Stimulated activated effector memory CD8-positive, alpha-beta T cell treated with anti-CD3 and anti-CD28 coated beads, Interleukin-12 subunit alpha, Interleukin-12 subunit beta, amount 100 ng/mL, for 72 hours (primary cell): ENCODE measurements at regions not wholly inside any gene's neighbourhood (a gene's known extent, or its start where the extent isn't known, plus 50 kb on each side); places are given as distances from the start of the nearest gene placed in this dataset.

Source experiments
- ATAC-seq: fragments of 150-1000 bp; cut with Tn5 transposase; 2 replicates; pipeline ENCODE4 v1.10.0; 2021
- DNase-seq, 2 donors: peaks; one replicate each; pipeline ENCODE4 v3.0.0; 2021 to 2022; ENCODE audit warnings: low spot score in 2 of 2
- H3K27ac Mint-ChIP-seq: one replicate; pipeline ENCODE4 v1.8.0; 2022; ENCODE audit warnings: mild to moderate bottlenecking, mixed read lengths
- H3K36me3 Mint-ChIP-seq: one replicate; pipeline ENCODE4 v1.8.0; 2022; ENCODE audit warnings: mild to moderate bottlenecking, mixed read lengths
- H3K4me1 Mint-ChIP-seq: one replicate; pipeline ENCODE4 v1.8.0; 2022; ENCODE audit warnings: mixed read lengths
- H3K4me3 Mint-ChIP-seq: one replicate; pipeline ENCODE4 v1.8.0; 2022; ENCODE audit warnings: mild to moderate bottlenecking, mixed read lengths
- H3K9me3 Mint-ChIP-seq: one replicate; pipeline ENCODE4 v1.8.0; 2022; ENCODE audit warnings: mixed read lengths

DNA sequence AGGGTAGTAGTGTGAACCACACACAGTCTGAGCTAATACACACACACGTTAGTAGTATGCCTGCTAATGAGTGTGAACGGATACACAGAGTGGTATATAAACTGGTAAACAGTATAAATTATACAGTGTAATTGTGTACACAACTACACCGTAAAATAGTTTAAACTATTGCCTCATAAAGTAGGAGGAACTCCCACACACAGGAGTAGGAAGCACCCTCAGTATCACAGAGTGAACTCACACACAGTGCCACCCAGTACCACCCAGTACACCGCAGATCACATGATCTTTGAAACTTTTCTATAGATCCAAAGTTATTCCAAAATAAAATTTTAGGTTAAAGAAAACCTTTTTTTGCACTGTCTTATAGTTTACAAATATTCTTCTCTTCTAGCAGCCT, 275.1 kb downstream of the ADGRA3 start:
- ATAC-seq (no peak), DNase-seq (no peak)
- no peak overlapping the region for H3K4me3 Mint-ChIP-seq
- no peaks in the 10 kb centered on the region for H3K36me3 Mint-ChIP-seq
- no peaks in the 10 kb centered on the region for H3K4me1 Mint-ChIP-seq
- H3K27ac Mint-ChIP-seq, result no peak overlapping the region
- H3K9me3 Mint-ChIP-seq, result peaks cover 18% of the 10 kb centered on the region

DNA sequence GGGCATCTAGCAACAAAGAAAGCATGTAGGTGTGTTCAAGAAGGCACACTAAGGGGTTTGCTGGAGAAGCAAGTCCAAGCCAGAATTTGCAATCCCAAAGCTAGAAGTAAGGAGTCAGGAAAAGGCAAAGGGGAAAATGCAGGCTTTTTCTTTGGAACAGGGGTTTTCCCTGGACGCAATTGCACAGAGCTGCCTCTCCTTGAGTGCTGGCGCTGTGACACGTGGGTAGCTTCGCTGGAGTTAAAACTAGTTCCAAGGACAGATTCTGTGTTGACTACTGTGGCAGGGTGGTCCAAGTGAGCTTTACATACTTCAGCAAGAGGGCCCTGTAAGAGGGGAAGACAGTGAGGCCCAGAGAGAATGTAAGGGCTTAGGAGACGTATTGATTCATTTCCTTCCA, 277.1 kb downstream of the ADGRA3 start:
- Mint-ChIP-seq H3K4me1 (no peaks in the 10 kb centered on the region), H3K36me3 (no peaks in the 10 kb centered on the region), H3K27ac (no peak overlapping the region), H3K9me3 (peaks cover 17% of the 10 kb centered on the region), H3K4me3 (no peak overlapping the region)
- ATAC-seq (no peak), DNase-seq (no peak)

DNA sequence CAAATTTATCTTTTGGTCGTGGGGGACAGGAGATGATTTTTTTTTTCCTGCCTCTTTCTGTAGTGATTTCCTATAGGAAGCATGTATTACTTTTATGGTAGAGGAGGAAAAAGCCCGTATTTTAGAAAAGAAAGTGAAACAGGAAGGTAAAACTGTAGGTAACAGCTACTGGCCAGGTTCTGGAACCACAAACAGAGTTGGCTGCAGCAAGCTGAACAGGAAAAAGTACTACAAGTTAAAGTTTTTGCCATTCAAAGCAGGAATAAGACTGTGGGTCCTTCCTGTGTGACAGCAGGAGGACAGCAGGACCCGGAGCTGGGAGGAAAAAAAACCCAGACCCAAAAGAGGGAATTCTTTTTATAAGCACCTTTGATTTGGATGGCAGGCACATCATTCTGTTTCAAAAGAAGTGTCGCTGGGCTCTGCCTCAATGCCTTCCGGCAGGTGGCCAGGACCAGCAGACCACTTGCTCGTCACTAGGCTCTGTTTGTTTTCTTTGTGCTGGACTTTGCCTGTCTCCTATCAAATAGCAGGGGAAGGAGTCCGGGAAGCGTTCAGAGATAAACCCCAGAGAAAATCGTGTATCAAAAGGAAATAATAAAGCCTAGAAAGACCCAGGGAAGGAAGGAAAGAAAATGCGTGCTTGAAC, 277.9 kb downstream of the ADGRA3 start:
- Mint-ChIP-seq H3K27ac (no peak overlapping the region), H3K4me1 (no peaks in the 10 kb centered on the region), H3K9me3 (peaks cover 13% of the 10 kb centered on the region), H3K36me3 (no peaks in the 10 kb centered on the region), H3K4me3 (no peak overlapping the region)
- ATAC-seq (no peak), DNase-seq (no peak)

DNA sequence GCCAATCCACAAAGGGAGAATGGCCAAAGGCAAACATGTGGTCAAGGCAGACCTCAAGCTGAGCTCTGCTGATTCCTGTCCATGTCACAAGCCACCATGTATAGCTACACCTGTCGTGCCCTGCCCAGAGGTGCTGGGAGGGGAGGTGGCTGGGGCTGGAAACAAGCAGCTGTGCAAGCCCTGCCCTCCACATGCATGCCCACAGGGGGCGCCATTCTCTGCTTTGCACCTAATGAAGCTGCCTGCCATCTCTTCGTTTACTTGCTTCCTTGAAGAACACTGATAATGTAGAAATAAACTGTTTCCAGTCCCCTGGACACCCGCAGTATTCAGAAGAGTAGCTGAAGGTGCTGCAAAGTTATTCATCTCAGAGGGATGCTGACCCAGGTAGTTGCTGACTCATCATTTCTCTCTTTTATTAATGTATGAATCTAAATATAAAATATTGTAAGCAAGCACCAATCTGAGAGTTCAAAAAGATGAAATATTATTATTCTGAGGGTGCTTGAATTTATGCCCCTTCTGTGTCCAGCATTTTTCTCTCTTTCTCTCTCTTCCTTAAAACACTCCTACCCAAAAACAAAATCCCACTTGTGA, 278.6 kb downstream of the ADGRA3 start:
- no peak overlapping the region for H3K4me3 Mint-ChIP-seq
- H3K4me1 Mint-ChIP-seq, result no peaks in the 10 kb centered on the region
- DNase-seq (peak in 1 of 2 donors; percentile 49), ATAC-seq (no peak)
- H3K9me3 Mint-ChIP-seq, result peaks cover 13% of the 10 kb centered on the region
- no peaks in the 10 kb centered on the region for H3K36me3 Mint-ChIP-seq
- no peak overlapping the region for H3K27ac Mint-ChIP-seq

DNA sequence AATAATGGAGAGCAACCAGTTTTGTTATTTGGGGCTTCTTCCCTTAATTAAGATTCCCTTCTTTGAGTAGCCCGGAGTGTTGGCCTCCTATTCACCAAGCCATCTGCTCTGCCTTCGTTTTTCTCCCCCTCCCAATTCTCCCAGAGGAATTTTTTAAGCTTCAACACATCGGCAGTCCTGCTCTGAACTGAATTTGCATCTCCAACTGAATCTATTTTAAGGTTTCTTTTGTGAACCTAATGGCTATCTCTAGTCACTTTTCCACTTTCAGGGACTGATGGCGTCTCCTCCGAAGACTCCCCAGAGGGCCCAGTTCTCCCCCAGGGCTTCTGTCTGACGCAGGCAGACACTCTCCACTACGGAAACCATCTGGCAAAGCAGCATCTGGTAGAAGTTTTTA, 280.2 kb downstream of the ADGRA3 start:
- no peak overlapping the region for H3K27ac Mint-ChIP-seq
- no peak overlapping the region for H3K4me3 Mint-ChIP-seq
- H3K4me1 Mint-ChIP-seq, result no peaks in the 10 kb centered on the region
- DNase-seq (no peak), ATAC-seq (no peak)
- no peaks in the 10 kb centered on the region for H3K36me3 Mint-ChIP-seq
- peaks cover 20% of the 10 kb centered on the region for H3K9me3 Mint-ChIP-seq

DNA sequence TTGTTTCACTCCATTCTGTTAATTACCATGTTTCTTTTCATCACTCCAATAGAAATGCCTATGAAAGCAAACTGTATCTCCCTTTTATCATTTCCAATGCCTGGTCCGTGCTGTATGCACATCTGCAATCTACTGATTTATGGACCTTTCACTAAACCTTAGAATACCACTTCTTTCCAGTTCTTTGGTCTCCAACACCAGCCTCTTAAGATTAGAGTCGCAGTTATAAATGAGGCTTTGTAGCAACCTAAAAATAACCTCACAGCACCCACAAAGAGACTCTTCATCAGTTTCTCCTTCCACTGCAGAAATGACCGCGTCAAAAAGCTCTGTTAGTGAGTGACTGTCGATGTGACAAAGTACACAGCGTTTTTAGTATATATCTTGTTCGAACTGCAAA, 282.6 kb downstream of the ADGRA3 start:
- H3K9me3 Mint-ChIP-seq, result peaks cover 18% of the 10 kb centered on the region
- DNase-seq (no peak), ATAC-seq (no peak)
- no peaks in the 10 kb centered on the region for H3K36me3 Mint-ChIP-seq
- H3K4me1 Mint-ChIP-seq, result no peaks in the 10 kb centered on the region
- H3K27ac Mint-ChIP-seq, result no peak overlapping the region
- no peak overlapping the region for H3K4me3 Mint-ChIP-seq

DNA sequence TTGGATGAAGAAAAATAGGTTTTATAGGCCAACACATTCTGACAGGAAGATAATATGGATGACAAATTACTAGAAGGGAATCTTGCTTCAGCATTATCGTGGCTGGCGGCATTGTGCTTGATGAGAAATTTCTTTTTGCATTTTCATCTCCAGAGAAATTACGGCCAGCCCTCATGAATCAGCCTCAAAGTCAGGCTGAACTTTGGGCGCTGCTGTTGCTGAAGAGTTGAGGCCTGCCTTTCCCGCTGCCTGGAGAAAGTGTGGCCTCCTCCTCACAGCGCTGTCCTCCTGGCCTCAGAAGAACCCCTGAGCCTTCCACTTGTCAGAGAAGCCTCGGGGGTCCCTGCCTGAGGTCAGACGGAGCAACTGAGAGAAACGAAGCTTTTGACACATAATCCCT, 272.4 kb upstream of the KCNIP4 start:
- Mint-ChIP-seq H3K27ac (no peak overlapping the region), H3K36me3 (no peaks in the 10 kb centered on the region), H3K4me1 (no peaks in the 10 kb centered on the region), H3K9me3 (peaks cover 19% of the 10 kb centered on the region), H3K4me3 (no peak overlapping the region)
- ATAC-seq (no peak), DNase-seq (no peak)

DNA sequence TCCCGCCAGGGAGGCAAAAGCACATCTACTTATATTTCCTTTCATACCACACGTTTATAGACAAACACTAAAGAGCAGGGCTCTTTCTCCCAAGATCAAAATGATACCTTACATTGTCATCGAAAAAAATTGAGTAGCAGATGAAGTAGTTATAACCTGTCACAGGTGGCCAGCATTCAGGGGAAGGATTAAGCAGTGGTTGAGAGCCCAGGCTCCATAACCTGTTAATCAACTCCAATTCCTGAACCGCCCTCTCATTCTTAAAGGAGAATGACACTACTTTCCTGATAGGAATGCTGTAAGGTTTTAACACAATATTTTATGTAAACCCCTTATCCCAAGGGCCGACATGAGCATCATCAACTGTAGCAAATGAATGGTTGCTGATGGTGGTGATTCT, 268.9 kb upstream of the KCNIP4 start:
- H3K9me3 Mint-ChIP-seq, result peaks cover 21% of the 10 kb centered on the region
- no peaks in the 10 kb centered on the region for H3K4me1 Mint-ChIP-seq
- no peak for DNase-seq
- no peaks in the 10 kb centered on the region for H3K36me3 Mint-ChIP-seq
- no peak overlapping the region for H3K27ac Mint-ChIP-seq
- no peak for ATAC-seq
- H3K4me3 Mint-ChIP-seq, result no peak overlapping the region

DNA sequence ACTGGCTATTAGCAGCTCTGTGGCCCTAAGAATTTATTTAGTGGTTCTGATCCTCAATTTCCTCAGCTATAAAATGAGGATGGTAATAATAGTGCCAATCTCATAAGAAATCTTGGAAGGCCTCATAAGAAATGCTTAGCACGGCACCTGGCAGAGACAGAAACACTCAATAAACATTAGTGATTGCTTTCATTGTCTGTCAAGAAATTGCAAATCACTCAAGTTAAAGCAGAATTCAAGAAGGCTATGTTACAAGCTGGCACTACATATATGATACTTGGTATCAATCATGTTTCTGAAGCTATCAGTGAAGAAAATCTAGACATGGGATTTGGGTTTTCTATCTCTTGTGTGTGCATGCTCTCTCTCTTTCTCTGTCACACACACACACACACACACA, 267.7 kb upstream of the KCNIP4 start:
- Mint-ChIP-seq H3K27ac (no peak overlapping the region), H3K36me3 (no peaks in the 10 kb centered on the region), H3K4me1 (no peaks in the 10 kb centered on the region), H3K9me3 (peaks cover 26% of the 10 kb centered on the region), H3K4me3 (no peak overlapping the region)
- DNase-seq, result no peak
- ATAC-seq, result no peak

DNA sequence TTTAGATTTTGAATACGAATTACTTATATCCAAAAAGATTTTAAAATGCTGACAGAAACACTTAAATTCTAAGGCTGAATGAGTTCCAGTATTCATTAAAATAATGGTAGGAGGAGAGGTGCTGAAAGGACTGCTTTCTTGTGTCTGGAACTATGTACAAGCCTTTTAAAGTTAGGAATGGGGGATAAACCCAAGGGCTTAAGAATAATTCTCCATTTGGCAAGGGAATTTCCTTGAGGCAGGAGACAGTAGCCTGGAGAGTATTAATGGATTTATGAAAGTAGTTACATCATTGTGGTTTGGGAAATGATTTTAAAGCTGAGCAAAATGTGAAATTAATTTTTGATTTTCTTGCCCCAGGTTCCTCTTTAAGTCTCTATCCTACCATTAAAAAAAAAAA, 266.5 kb upstream of the KCNIP4 start:
- Mint-ChIP-seq H3K9me3 (peaks cover 27% of the 10 kb centered on the region), H3K36me3 (no peaks in the 10 kb centered on the region), H3K4me3 (no peak overlapping the region), H3K4me1 (no peaks in the 10 kb centered on the region), H3K27ac (no peak overlapping the region)
- no peak for DNase-seq
- ATAC-seq, result no peak

DNA sequence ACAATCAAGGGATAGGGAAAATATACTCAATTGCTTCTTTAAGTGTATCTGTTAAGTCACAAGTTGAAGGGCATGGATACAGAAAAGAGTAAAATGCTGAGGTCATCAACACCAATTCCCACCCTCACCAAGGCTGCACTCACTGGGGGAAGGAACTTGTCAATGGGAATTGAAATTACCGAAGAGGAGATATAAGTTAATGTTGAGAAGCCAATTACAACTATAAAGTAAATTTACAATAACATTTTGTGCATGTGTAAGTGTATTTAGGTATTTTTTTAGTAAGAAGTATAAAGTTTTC, 255.1 kb upstream of the KCNIP4 start:
- H3K9me3 Mint-ChIP-seq, result peaks cover 7% of the 10 kb centered on the region
- DNase-seq (no peak), ATAC-seq (no peak)
- H3K27ac Mint-ChIP-seq, result no peak overlapping the region
- H3K36me3 Mint-ChIP-seq, result no peaks in the 10 kb centered on the region
- H3K4me1 Mint-ChIP-seq, result no peaks in the 10 kb centered on the region
- no peak overlapping the region for H3K4me3 Mint-ChIP-seq

DNA sequence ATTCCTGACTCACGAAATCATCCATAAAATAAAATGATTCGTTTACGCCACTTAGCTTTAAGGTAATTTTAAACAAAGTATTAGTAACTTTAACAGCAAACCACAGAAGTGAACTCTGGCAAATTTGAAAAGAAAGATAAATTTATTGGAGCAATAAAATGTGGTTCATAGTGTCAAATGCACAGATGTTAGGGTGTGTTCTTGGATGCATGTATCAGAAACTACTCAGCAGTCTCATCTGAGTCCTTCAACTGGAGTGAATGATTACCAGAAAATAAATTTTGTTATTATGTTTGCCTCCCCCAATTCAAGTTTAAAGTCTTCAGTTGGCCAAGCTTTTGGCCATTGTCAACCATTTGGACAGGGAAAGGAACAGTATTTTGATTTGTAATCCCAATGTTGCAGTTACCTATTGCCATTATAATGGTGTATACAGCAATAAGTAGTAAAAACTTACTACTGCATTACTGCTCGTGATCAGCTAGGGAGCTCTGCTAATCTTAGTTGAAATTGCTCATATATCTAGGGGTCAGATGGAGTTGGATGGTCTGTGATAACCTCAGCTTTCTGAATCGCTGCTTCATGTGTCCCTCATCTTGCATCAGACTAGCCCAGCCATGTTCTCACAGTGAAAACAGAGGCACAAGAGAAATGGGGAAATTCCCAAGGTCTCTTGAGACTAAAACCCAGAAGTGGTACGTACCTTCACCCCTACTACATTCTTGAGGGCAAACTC, 254.6 kb upstream of the KCNIP4 start:
- Mint-ChIP-seq H3K4me1 (no peaks in the 10 kb centered on the region), H3K27ac (no peak overlapping the region), H3K36me3 (no peaks in the 10 kb centered on the region), H3K4me3 (no peak overlapping the region), H3K9me3 (peaks cover 7% of the 10 kb centered on the region)
- ATAC-seq, result no peak
- no peak for DNase-seq

DNA sequence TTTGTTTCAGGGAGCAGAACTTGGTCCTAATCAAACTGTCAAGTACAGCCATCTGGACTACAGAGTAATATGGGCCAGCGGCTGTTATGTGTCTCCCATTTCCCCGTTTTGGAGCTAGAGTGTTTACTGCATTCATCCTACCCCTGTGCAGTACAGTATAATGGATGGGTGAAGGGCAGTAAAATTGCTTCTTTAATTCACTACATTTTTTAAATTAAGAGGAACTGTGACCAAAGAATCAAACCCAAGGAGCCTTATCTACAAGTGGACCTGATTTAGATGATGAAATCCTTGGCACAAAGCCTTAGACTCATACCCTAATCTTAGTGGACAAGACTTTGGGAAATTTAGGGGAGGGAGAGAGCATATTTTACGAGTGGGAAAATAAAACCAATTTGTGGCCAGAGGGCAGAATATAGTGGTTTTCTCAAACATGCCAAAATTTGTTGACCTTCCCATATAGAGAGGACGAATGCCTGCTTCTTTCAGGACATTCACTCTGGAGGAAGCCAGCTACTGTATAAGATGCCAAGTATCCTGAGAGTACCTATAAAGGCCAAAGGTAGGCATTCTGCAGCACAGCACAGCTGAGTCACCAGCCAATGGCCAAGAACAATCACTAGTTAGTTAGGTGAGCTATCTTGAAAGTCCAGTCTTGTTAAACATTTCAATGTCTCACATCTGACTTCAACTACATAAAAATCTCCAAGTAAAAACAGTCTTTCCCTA, 253.8 kb upstream of the KCNIP4 start:
- Mint-ChIP-seq H3K9me3 (peaks cover 7% of the 10 kb centered on the region), H3K4me1 (no peaks in the 10 kb centered on the region), H3K27ac (no peak overlapping the region), H3K36me3 (no peaks in the 10 kb centered on the region), H3K4me3 (no peak overlapping the region)
- ATAC-seq (no peak), DNase-seq (no peak)

DNA sequence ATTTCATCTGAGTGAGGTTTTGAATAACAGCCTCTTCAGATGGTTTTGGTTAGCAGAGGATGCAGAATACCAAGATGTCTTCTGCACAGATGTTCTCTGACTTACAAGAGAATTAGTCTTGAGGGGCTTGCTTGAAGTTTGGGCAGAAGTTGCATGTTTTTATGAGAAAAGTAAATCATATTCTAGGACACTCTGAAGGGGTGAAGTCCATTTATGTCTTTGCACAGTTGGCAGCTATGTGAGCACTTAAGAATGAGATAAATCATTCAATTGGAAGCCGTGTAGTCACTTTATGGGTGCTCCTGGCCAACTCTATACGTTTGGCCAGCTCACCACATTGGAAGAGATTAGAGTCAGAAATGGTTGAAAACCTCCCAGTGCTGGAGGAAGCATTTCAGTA, 252.7 kb upstream of the KCNIP4 start:
- Mint-ChIP-seq H3K27ac (no peak overlapping the region), H3K9me3 (peaks cover 7% of the 10 kb centered on the region), H3K36me3 (no peaks in the 10 kb centered on the region), H3K4me1 (no peaks in the 10 kb centered on the region), H3K4me3 (no peak overlapping the region)
- DNase-seq, result no peak
- ATAC-seq, result no peak

DNA sequence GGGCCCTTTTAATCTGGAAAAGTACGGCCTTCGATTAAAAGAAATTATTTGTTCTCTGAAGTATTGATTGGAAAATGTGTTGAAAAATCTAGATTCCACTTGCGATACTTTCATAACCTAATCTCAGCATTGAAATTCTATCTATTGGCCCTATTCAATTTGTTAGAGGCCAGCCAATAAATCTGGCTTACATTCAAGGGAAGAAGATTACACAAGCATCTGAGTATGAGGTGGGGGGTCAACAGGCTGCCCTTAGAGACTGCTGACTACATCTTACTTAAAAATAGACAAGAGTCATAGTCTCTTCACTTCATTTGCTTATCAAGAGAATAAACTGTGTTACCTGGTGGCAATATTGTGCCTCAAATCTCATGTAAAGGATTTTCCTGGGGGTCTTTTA, 248.0 kb upstream of the KCNIP4 start:
- Mint-ChIP-seq H3K27ac (no peak overlapping the region), H3K36me3 (no peaks in the 10 kb centered on the region), H3K4me3 (no peak overlapping the region), H3K9me3 (peaks cover 9% of the 10 kb centered on the region), H3K4me1 (no peaks in the 10 kb centered on the region)
- DNase-seq (no peak), ATAC-seq (no peak)

DNA sequence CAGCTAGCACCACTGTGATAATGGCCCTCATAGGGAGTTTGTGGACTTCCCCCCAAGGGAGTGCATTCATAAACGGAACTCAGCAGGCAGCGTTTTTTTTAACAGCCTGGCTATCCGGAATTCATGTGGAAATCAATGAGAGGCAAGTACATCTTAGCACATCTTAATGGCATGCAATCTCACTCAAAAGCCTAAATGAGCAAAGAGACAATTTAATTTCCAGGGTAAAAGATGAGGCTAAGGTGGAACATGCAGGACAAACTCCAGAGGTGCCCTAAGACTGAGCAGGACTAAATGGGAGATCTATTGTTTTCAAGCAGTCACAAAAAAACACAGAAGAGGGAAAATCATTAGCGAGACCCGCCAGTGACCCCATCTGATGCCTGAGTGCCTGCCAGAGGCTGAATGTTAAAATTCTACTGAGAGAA, 243.5 kb upstream of the KCNIP4 start:
- H3K4me3 Mint-ChIP-seq, result no peak overlapping the region
- DNase-seq, result no peak
- peaks cover 10% of the 10 kb centered on the region for H3K9me3 Mint-ChIP-seq

More for the DNA sequence above, 243.5 kb upstream of the KCNIP4 start:
- no peak overlapping the region for H3K27ac Mint-ChIP-seq
- ATAC-seq, result no peak
- no peaks in the 10 kb centered on the region for H3K36me3 Mint-ChIP-seq
- H3K4me1 Mint-ChIP-seq, result no peaks in the 10 kb centered on the region
